K562 (cell line): ENCODE measurements at regions not wholly inside any gene's neighbourhood (a gene's known extent, or its start where the extent isn't known, plus 50 kb on each side); places are given as distances from the start of the nearest gene placed in this dataset.

ENCODE experiments used
- BCLAF1 ChIP-seq, 2 experiments: fragments of 450-650 bp in 1 of 2; IDR thresholded peaks; 2 replicates each; pipeline ENCODE4 v1.6.1; 2011 to 2017; ENCODE audit warnings: low read depth in 2 of 2, antibody characterized with exemption in 1 of 2, borderline replicate concordance in 1 of 2, low read length in 1 of 2, mild to moderate bottlenecking in 1 of 2, mixed read lengths in 1 of 2; ENCODE audit not compliant: control insufficient read depth in 1 of 2
- CBX1 ChIP-seq: sonication (generic); IDR thresholded peaks from 2 replicates; pipeline ENCODE4 v1.6.1; 2016; ENCODE audit warnings: antibody characterized with exemption, low read depth, mild to moderate bottlenecking
- CBX3 ChIP-seq, 2 experiments: IDR thresholded peaks; 1 replicate in 1 of 2; 2 replicates in 1 of 2; pipeline ENCODE4 v1.6.1; 2012; ENCODE audit warnings: inconsistent platforms in 2 of 2, low read length in 2 of 2, borderline replicate concordance in 1 of 2, control low read depth in 1 of 2
- EP400 ChIP-seq: fragments of 450-650 bp; IDR thresholded peaks from 2 replicates; pipeline ENCODE4 v1.6.1; 2017; ENCODE audit warnings: antibody characterized with exemption, mild to moderate bottlenecking, moderate library complexity
- GABPA ChIP-seq: fragments of 200-800 bp; sonication (Bioruptor generic); conservative IDR thresholded peaks from 2 replicates; pipeline ENCODE4 v1.6.1; 2016; ENCODE audit warnings: low read depth, missing genetic modification characterization, missing compliant biosample characterization
- HCFC1 ChIP-seq: IDR thresholded peaks from 2 replicates; pipeline ENCODE4 v1.6.1; 2012; ENCODE audit warnings: low read depth, low read length, improper control_type of control experiment
- KLF16 ChIP-seq: IDR thresholded peaks from 2 replicates; pipeline ENCODE4 v1.6.1; 2016; ENCODE audit warnings: antibody characterized with exemption
- NCOA2 ChIP-seq, 2 experiments: fragments of 450-650 bp; IDR thresholded peaks; 2 replicates each; pipeline ENCODE4 v1.6.1; 2018; ENCODE audit warnings: mild to moderate bottlenecking in 2 of 2, moderate library complexity in 1 of 2; ENCODE audit not compliant: partially characterized antibody in 2 of 2
- NFRKB ChIP-seq: fragments of 450-650 bp; IDR thresholded peaks from 2 replicates; pipeline ENCODE4 v1.6.1; 2016; ENCODE audit warnings: low read depth
- POLR2B ChIP-seq: fragments of 450-650 bp; IDR thresholded peaks from 2 replicates; pipeline ENCODE4 v1.6.1; 2018; ENCODE audit warnings: low read depth; ENCODE audit not compliant: partially characterized antibody
- TCFL5 ChIP-seq: fragments of 250-450 bp; sonication (Bioruptor Pico); conservative IDR thresholded peaks from 2 replicates; pipeline ENCODE4 v1.6.1; 2021; ENCODE audit warnings: mild to moderate bottlenecking, moderate library complexity, matching md5 sums
- ZBTB1 ChIP-seq: sonication (generic); formaldehyde crosslinking; IDR thresholded peaks from 2 replicates; pipeline ENCODE4 v1.8.1; 2023; ENCODE audit warnings: missing genetic modification reagents, low read depth, mild to moderate bottlenecking, borderline replicate concordance
- ZBTB17 ChIP-seq: fragments of 450-650 bp; formaldehyde crosslinking; IDR thresholded peaks from 2 replicates; pipeline ENCODE4 v1.4.0; 2020; ENCODE audit warnings: mild to moderate bottlenecking
- ZNF23 ChIP-seq: fragments of 250-450 bp; sonication (Bioruptor Pico); IDR thresholded peaks from 2 replicates; pipeline ENCODE4 v1.4.0; 2020; ENCODE audit warnings: mild to moderate bottlenecking
- ZNF589 ChIP-seq: fragments of 200-800 bp; sonication (Bioruptor generic); IDR thresholded peaks from 2 replicates; pipeline ENCODE4 v1.6.1; 2016; ENCODE audit warnings: low read depth, missing genetic modification characterization, missing compliant biosample characterization
- TF ChIP-seq, protein P1 (sequence below), 3 experiments: fragments of 200-800 bp in 1 of 3; fragments of 250-450 bp in 1 of 3; fragments of 450-650 bp in 1 of 3; sonication (Bioruptor Pico) in 1 of 3; sonication (Bioruptor generic) in 1 of 3; formaldehyde crosslinking in 1 of 3; IDR thresholded peaks; 2 replicates each; pipeline versions ENCODE4 v1.6.1 to v1.8.0; 2016 to 2022; ENCODE audit warnings: mild to moderate bottlenecking in 2 of 3, missing genetic modification characterization in 2 of 3, missing compliant biosample characterization in 1 of 3, moderate library complexity in 1 of 3
- TF ChIP-seq, protein P2 (sequence below), 2 experiments: fragments of 250-450 bp in 1 of 2; fragments of 450-650 bp in 1 of 2; sonication (Bioruptor Pico) in 1 of 2; IDR thresholded peaks; 2 replicates each; pipeline versions ENCODE4 v1.6.1 to v1.8.0; 2016 to 2021; ENCODE audit warnings: mild to moderate bottlenecking in 2 of 2, moderate library complexity in 2 of 2, missing compliant biosample characterization in 1 of 2, missing genetic modification characterization in 1 of 2

DNA sequence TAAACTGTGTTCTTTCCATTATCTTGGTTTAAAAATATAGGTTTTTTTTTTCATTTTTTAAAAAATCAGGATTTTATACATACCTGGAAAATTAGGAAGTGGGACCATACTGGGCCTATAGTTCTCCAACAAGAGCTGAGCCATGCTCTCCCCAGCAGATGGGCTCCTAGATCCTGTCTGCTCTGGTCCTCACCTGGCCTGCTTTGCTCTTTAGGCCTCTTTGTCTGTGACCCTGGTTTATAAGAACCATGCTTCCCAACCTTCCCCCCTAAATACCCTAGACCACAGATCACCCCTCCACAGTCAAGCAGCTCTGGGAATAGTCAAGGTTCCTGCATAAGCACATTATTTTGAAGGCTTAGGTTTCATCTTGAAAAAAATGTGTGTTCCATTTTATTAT lies 185.0 kb upstream of the TSHZ3 start (continued):
- TF ChIP-seq TCFL5 (no peak), GABPA (tag) (no peak), ZNF23 (CRISPR knock-in tag) (no peak), ZBTB1 (no peak), BCLAF1 (IDR thresholded peaks at IDR 0.05; ENCODE audit: borderline replicate concordance in 1 of 2, control insufficient read depth in 1 of 2, low read depth in 2 of 2, low read length in 1 of 2) (no peak), HCFC1 (no peak), ZBTB17 (no peak), POLR2B (no peak), ZNF589 (CRISPR knock-in tag) (no peak), KLF16 (no peak), NFRKB (no peak), NCOA2 (IDR thresholded peaks at IDR 0.05; ENCODE audit: partially characterized antibody in 2 of 2) (no peak), EP400 (no peak), CBX1 (no peak), CBX3 (IDR thresholded peaks at IDR 0.05; ENCODE audit: borderline replicate concordance in 1 of 2, low read length in 2 of 2) (no peak)
- TF ChIP-seq, protein P1, sequence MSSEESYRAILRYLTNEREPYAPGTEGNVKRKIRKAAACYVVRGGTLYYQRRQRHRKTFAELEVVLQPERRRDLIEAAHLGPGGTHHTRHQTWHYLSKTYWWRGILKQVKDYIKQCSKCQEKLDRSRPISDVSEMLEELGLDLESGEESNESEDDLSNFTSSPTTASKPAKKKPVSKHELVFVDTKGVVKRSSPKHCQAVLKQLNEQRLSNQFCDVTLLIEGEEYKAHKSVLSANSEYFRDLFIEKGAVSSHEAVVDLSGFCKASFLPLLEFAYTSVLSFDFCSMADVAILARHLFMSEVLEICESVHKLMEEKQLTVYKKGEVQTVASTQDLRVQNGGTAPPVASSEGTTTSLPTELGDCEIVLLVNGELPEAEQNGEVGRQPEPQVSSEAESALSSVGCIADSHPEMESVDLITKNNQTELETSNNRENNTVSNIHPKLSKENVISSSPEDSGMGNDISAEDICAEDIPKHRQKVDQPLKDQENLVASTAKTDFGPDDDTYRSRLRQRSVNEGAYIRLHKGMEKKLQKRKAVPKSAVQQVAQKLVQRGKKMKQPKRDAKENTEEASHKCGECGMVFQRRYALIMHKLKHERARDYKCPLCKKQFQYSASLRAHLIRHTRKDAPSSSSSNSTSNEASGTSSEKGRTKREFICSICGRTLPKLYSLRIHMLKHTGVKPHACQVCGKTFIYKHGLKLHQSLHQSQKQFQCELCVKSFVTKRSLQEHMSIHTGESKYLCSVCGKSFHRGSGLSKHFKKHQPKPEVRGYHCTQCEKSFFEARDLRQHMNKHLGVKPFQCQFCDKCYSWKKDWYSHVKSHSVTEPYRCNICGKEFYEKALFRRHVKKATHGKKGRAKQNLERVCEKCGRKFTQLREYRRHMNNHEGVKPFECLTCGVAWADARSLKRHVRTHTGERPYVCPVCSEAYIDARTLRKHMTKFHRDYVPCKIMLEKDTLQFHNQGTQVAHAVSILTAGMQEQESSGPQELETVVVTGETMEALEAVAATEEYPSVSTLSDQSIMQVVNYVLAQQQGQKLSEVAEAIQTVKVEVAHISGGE (CRISPR knock-in tag; IDR thresholded peaks at IDR 0.05): no peak
- TF ChIP-seq, protein P2, sequence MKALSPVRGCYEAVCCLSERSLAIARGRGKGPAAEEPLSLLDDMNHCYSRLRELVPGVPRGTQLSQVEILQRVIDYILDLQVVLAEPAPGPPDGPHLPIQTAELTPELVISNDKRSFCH (CRISPR knock-in tag; IDR thresholded peaks at IDR 0.05): no peak
- TF ChIP-seq, protein P2 (tag; IDR thresholded peaks at IDR 0.05): no peak
